CD4-positive, alpha-beta T cell treated with Interferon gamma for 1 hour (primary cell): ENCODE measurements at regions not wholly inside any gene's neighbourhood (a gene's known extent, or its start where the extent isn't known, plus 50 kb on each side); places are given as distances from the start of the nearest gene placed in this dataset.

Experiments
- DNase-seq: peaks from one replicate; pipeline ENCODE4 v3.0.0-alpha.2; 2020

GRCh38 chr1:68291688-68292384, 59.5 kb upstream of the WLS start:
- DNase-seq: no peak

- no peak for DNase-seq
These were observed 54.9 kb upstream of the WLS start for GRCh38 chr1:68287241-68287640.

- no peak for DNase-seq
These were observed 52.7 kb upstream of the WLS start for GRCh38 chr1:68285046-68285445.

- no peak for DNase-seq
These were observed 49.8 kb upstream of the WLS start for GRCh38 chr1:68281946-68282615.
